OCI-LY1 (cell line): ENCODE measurements at regions not wholly inside any gene's neighbourhood (a gene's known extent, or its start where the extent isn't known, plus 50 kb on each side); places are given as distances from the start of the nearest gene placed in this dataset.

Source experiments
- H2AFZ ChIP-seq: fragments of 200-600 bp; sonication (generic), shearing (Covaris generic); 2 replicates; pipeline ENCODE4 v1.6.0; 2014; ENCODE audit warnings: antibody characterized with exemption, mild to moderate bottlenecking, low read length
- H3F3A ChIP-seq: fragments of 200-600 bp; sonication (generic), shearing (Covaris generic); 2 replicates; pipeline ENCODE4 v1.6.0; 2014; ENCODE audit warnings: mild to moderate bottlenecking, antibody characterized with exemption, low read length, moderate library complexity; ENCODE audit not compliant: insufficient read depth
- H3K27ac ChIP-seq: fragments of 200-600 bp; sonication (generic); 2 replicates; pipeline ENCODE4 v1.5.1; 2014; ENCODE audit warnings: low read length, mixed run types, mild to moderate bottlenecking, low read depth; ENCODE audit not compliant: poor library complexity, severe bottlenecking
- H3K27me3 ChIP-seq: fragments of 200-600 bp; sonication (generic); 2 replicates; pipeline ENCODE4 v1.6.0; 2014; ENCODE audit warnings: antibody characterized with exemption, mild to moderate bottlenecking, low read length, moderate library complexity; ENCODE audit not compliant: insufficient read depth
- H3K36me3 ChIP-seq: fragments of 200-600 bp; sonication (generic); 2 replicates; pipeline ENCODE4 v1.6.1; 2014; ENCODE audit warnings: mild to moderate bottlenecking, antibody characterized with exemption, low read length, moderate library complexity, mixed read lengths; ENCODE audit not compliant: insufficient read depth
- H3K4me1 ChIP-seq: fragments of 200-600 bp; sonication (generic); 2 replicates; pipeline ENCODE4 v1.5.1; 2014; ENCODE audit warnings: mild to moderate bottlenecking, low read length, moderate library complexity; ENCODE audit not compliant: insufficient read depth, severe bottlenecking
- H3K4me2 ChIP-seq: fragments of 200-600 bp; sonication (generic), shearing (Covaris generic); 2 replicates; pipeline ENCODE4 v1.6.1; 2014; ENCODE audit warnings: low read length
- H3K4me3 ChIP-seq: fragments of 200-600 bp; sonication (generic); 2 replicates; pipeline ENCODE4 v1.5.1; 2014; ENCODE audit warnings: low read length, low read depth, mild to moderate bottlenecking, mixed read lengths; ENCODE audit not compliant: poor library complexity, severe bottlenecking
- H3K79me2 ChIP-seq: fragments of 200-600 bp; shearing (Covaris generic); 2 replicates; pipeline ENCODE4 v1.6.1; 2016; ENCODE audit warnings: mixed run types, low read length, mixed read lengths; ENCODE audit not compliant: insufficient read depth
- H3K9ac ChIP-seq: fragments of 200-600 bp; sonication (generic), shearing (Covaris generic); 2 replicates; pipeline ENCODE4 v1.6.1; 2014; ENCODE audit warnings: mild to moderate bottlenecking, low read length, mixed read lengths
- H3K9me2 ChIP-seq: fragments of 200-600 bp; sonication (generic), shearing (Covaris generic); 2 replicates; pipeline ENCODE4 v1.6.1; 2014; ENCODE audit warnings: low read depth, mild to moderate bottlenecking, low read length, mixed read lengths
- H3K9me3 ChIP-seq: fragments of 200-600 bp; shearing (Covaris generic); 2 replicates; pipeline ENCODE4 v1.6.1; 2014; ENCODE audit warnings: low read length, mixed read lengths
- H4K20me1 ChIP-seq: fragments of 200-600 bp; sonication (generic), shearing (Covaris generic); 2 replicates; pipeline ENCODE4 v1.6.0; 2016; ENCODE audit warnings: mild to moderate bottlenecking, low read length; ENCODE audit not compliant: insufficient read depth
- CTCF ChIP-seq: fragments of 200-600 bp; sonication (generic), shearing (Covaris generic); IDR thresholded peaks from 2 replicates; pipeline ENCODE4 v1.5.1; 2017; ENCODE audit warnings: mild to moderate bottlenecking, antibody characterized with exemption, low read length, moderate library complexity, mixed read lengths
- EZH2 ChIP-seq: fragments of 200-600 bp; sonication (generic), shearing (Covaris generic); IDR thresholded peaks from 2 replicates; pipeline ENCODE4 v1.8.0; 2017; ENCODE audit warnings: borderline replicate concordance, mixed run types, mild to moderate bottlenecking, antibody characterized with exemption, low read length, moderate library complexity, mixed read lengths

GRCh38 chr10:124245806-124246440 is 152.5 kb upstream of the CHST15 start:
- no peak overlapping the region for H2AFZ ChIP-seq
- no peaks in the 10 kb centered on the region for H3F3A ChIP-seq
- no peaks in the 10 kb centered on the region for H3K36me3 ChIP-seq
- no peak overlapping the region for H3K4me2 ChIP-seq
- H3K4me1 ChIP-seq, result no peaks in the 10 kb centered on the region
- H3K9me2 ChIP-seq, result no peaks in the 10 kb centered on the region
- H3K4me3 ChIP-seq, result no peak overlapping the region
- no peak overlapping the region for H3K27ac ChIP-seq
- H4K20me1 ChIP-seq, result no peaks in the 10 kb centered on the region
- no peaks in the 10 kb centered on the region for H3K79me2 ChIP-seq
- TF ChIP-seq EZH2 (no peak), CTCF (no peak)
- H3K9me3 ChIP-seq, result no peaks in the 10 kb centered on the region
- no peak overlapping the region for H3K9ac ChIP-seq
- no peaks in the 10 kb centered on the region; the same call in 1 of the 2 replicates for H3K27me3 ChIP-seq

- Histone ChIP-seq H3K4me3 (no peak overlapping the region), H3K36me3 (no peaks in the 10 kb centered on the region), H3K9ac (no peak overlapping the region), H3K79me2 (no peaks in the 10 kb centered on the region), H3K9me3 (no peaks in the 10 kb centered on the region), H3K4me1 (no peaks in the 10 kb centered on the region), H3F3A (no peaks in the 10 kb centered on the region), H3K27me3 (no peaks in the 10 kb centered on the region; the same call in 1 of the 2 replicates), H2AFZ (no peak overlapping the region), H3K4me2 (no peak overlapping the region), H3K9me2 (no peaks in the 10 kb centered on the region), H3K27ac (no peak overlapping the region), H4K20me1 (no peaks in the 10 kb centered on the region)
- TF ChIP-seq EZH2 (no peak), CTCF (no peak)
Measured at GRCh38 chr10:124245191-124245590, 151.8 kb upstream of the CHST15 start.

GRCh38 chr10:124244256-124244877 is 151.0 kb upstream of the CHST15 start:
- Histone ChIP-seq H3K27ac (no peak overlapping the region), H3K4me1 (no peaks in the 10 kb centered on the region), H3K4me2 (no peak overlapping the region), H3K9ac (no peak overlapping the region), H3K9me2 (no peaks in the 10 kb centered on the region), H4K20me1 (no peaks in the 10 kb centered on the region), H3F3A (no peaks in the 10 kb centered on the region), H3K27me3 (no peaks in the 10 kb centered on the region; the same call in 1 of the 2 replicates), H3K4me3 (no peak overlapping the region), H3K9me3 (no peaks in the 10 kb centered on the region), H3K79me2 (no peaks in the 10 kb centered on the region), H3K36me3 (no peaks in the 10 kb centered on the region), H2AFZ (no peak overlapping the region)
- TF ChIP-seq EZH2 (no peak), CTCF (no peak)
